Retinal pigment epithelial cell (primary cell): ENCODE measurements at regions not wholly inside any gene's neighbourhood (a gene's known extent, or its start where the extent isn't known, plus 50 kb on each side); places are given as distances from the start of the nearest gene placed in this dataset.

Source experiments
- DNase-seq: peaks from one replicate; pipeline ENCODE4 v3.0.0-alpha.2; 2010; ENCODE audit warnings: low read depth
- H3K4me3 ChIP-seq: 2 replicates; pipeline ENCODE4 v1.5.1; 2011; ENCODE audit warnings: mild to moderate bottlenecking, low read length, control low read depth, moderate library complexity
- CTCF ChIP-seq: conservative IDR thresholded peaks from 2 replicates; pipeline ENCODE4 v1.5.1; 2011; ENCODE audit warnings: low read depth, low read length, control low read depth, inconsistent platforms

DNA sequence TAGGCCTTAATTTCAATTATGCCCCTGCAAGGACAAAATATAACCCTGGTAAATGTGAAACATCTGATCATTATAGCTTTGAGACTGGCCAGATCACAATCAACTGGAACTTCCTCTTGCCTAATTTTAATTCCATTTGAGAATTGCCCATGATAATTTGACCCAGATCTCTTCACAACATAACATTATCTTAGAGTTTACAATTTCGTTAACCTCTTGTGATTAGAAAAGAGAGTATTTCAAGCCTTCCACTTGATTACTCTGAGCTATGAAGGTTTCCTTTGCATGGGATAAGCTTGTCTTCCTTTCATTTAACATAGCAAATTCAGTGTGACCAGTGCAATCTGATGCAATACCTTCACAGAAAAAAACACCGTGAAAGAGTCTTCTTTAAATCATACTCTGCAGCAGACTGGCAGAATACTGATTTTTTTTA, 143.6 kb downstream of the DUSP6 start:
- H3K4me3 ChIP-seq = no peak overlapping the region
- DNase-seq = no peak
- TF ChIP-seq CTCF = no peak

GRCh38 chr12:89206390-89206789, 145.9 kb downstream of the DUSP6 start:
- no peak overlapping the region for H3K4me3 ChIP-seq
- DNase-seq = no peak
- TF ChIP-seq CTCF = no peak

- DNase-seq = no peak
- H3K4me3 ChIP-seq = no peak overlapping the region
- TF ChIP-seq CTCF = no peak
Measured at GRCh38 chr12:89205517-89205916, 146.8 kb downstream of the DUSP6 start.

DNA sequence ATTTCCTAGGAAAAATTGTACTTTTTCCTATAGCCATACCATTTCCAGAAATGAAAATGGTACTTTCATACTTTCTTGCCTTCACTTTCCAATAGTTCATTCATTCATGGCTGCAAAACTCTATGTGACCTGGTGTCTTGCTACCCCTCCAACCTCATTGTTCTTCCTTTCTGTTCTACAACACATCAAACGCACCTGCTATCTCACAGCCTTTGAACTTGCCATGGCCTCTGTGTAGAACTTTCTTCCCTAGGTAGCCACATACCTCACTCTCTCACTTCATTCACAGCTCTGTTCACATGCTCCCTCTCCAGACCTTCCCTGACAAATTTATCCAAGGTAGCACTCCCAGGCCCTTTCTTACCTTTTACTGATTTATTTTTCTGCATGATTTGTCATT, 149.2 kb downstream of the DUSP6 start:
- no peak for TF ChIP-seq CTCF
- DNase-seq = no peak
- H3K4me3 ChIP-seq = no peak overlapping the region

GRCh38 chr12:89200217-89200616, 152.1 kb downstream of the DUSP6 start:
- H3K4me3 ChIP-seq = no peak overlapping the region
- DNase-seq = no peak
- no peak for TF ChIP-seq CTCF

- no peak overlapping the region for H3K4me3 ChIP-seq
- TF ChIP-seq CTCF = no peak
- DNase-seq = no peak
Measured at GRCh38 chr12:89195470-89195869, 156.8 kb downstream of the DUSP6 start.

GRCh38 chr12:89194683-89195082, 157.6 kb downstream of the DUSP6 start:
- no peak for DNase-seq
- no peak overlapping the region for H3K4me3 ChIP-seq
- no peak for TF ChIP-seq CTCF
